ENCODE measurements at regions not wholly inside any gene's neighbourhood (a gene's known extent, or its start where the extent isn't known, plus 50 kb on each side); places are given as distances from the start of the nearest gene placed in this dataset.
"Not testable (repeated sequence)": the region's sequence is repeated elsewhere in the genome, so short reads cannot be mapped to it uniquely, and the experiment has no call there.

- DNase-seq (ENCODE audit: low read depth): no peak
Observed at GRCh38 chr4:11701966-11702725, 273.5 kb upstream of the HS3ST1 start.

GRCh38 chr4:11700751-11701226 lies 272.1 kb upstream of the HS3ST1 start:
- DNase-seq (ENCODE audit: low read depth): no peak

GRCh38 chr4:11698846-11699590 lies 270.3 kb upstream of the HS3ST1 start:
- no peak for DNase-seq (ENCODE audit: low read depth)

GRCh38 chr4:11698033-11698432 lies 269.3 kb upstream of the HS3ST1 start:
- DNase-seq (ENCODE audit: low read depth): no peak

- DNase-seq (ENCODE audit: low read depth): no peak
Observed at GRCh38 chr4:11693693-11694092, 265.0 kb upstream of the HS3ST1 start.

GRCh38 chr4:11691236-11691635 lies 262.5 kb upstream of the HS3ST1 start:
- no peak for DNase-seq (ENCODE audit: low read depth)

- no peak for DNase-seq (ENCODE audit: low read depth)
Observed at GRCh38 chr4:11687727-11688126, 259.0 kb upstream of the HS3ST1 start.

GRCh38 chr4:11685481-11685880 lies 256.8 kb upstream of the HS3ST1 start:
- DNase-seq (ENCODE audit: low read depth): no peak

- no peak for DNase-seq (ENCODE audit: low read depth)
Observed at GRCh38 chr4:11675051-11675800, 246.5 kb upstream of the HS3ST1 start.

GRCh38 chr4:11670304-11670703 lies 241.6 kb upstream of the HS3ST1 start:
- DNase-seq (ENCODE audit: low read depth): no peak

GRCh38 chr4:11669156-11669555 lies 240.5 kb upstream of the HS3ST1 start:
- no peak for DNase-seq (ENCODE audit: low read depth)

GRCh38 chr4:11663114-11663513 lies 234.4 kb upstream of the HS3ST1 start:
- DNase-seq (ENCODE audit: low read depth): no peak

GRCh38 chr4:11650801-11651596 lies 222.3 kb upstream of the HS3ST1 start:
- DNase-seq (ENCODE audit: low read depth): no peak

- no peak for DNase-seq (ENCODE audit: low read depth)
Observed at GRCh38 chr4:11647433-11647832, 218.7 kb upstream of the HS3ST1 start.

- not testable (repeated sequence) for DNase-seq (ENCODE audit: low read depth)
Observed at GRCh38 chr4:11643081-11643480, 214.4 kb upstream of the HS3ST1 start.

GRCh38 chr4:11640584-11640983 lies 211.9 kb upstream of the HS3ST1 start:
- no peak for DNase-seq (ENCODE audit: low read depth)

- DNase-seq (ENCODE audit: low read depth): no peak
Observed at GRCh38 chr4:11636551-11636950, 207.9 kb upstream of the HS3ST1 start.

- no peak for DNase-seq (ENCODE audit: low read depth)
Observed at GRCh38 chr4:11636031-11636430, 207.3 kb upstream of the HS3ST1 start.

- no peak for DNase-seq (ENCODE audit: low read depth)
Observed at GRCh38 chr4:11635342-11635741, 206.6 kb upstream of the HS3ST1 start.

GRCh38 chr4:11634283-11634682 lies 205.6 kb upstream of the HS3ST1 start:
- no peak for DNase-seq (ENCODE audit: low read depth)

- no peak for DNase-seq (ENCODE audit: low read depth)
Observed at GRCh38 chr4:11633430-11633829, 204.7 kb upstream of the HS3ST1 start.

GRCh38 chr4:11632483-11632882 lies 203.8 kb upstream of the HS3ST1 start:
- no peak for DNase-seq (ENCODE audit: low read depth)
